GM20431 (cell line): ENCODE measurements at regions not wholly inside any gene's neighbourhood (a gene's known extent, or its start where the extent isn't known, plus 50 kb on each side); places are given as distances from the start of the nearest gene placed in this dataset.

Experiments
- in situ Hi-C: fragments of 300-500 bp; cut with MseI, MboI; formaldehyde crosslinking; loops from one replicate; pipeline ENCODE4 v1.15.0; 2020; ENCODE audit warnings: low sequenced_read_pairs; ENCODE audit not compliant: unreplicated experiment

DNA sequence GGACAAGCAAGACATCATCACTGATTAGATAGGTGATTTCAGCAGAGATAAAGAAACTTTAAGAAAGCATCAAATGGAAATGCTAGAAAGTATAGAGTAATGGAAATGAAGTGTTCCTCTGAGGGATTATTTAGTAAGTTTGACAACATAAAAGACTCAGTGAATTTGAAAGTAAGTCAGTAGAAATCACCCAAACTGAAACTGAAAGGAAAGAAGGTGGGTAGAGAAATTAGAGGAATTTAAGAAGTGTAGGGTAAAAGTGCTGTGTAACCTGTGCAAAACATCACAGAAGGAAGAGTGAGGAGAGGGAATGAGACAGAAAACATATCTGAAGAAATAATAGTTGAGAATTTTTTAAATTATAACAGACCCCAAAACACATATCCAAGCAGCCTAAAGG, 343.1 kb downstream of the CBLN2 start:
- in situ Hi-C loops = no loop called here

DNA sequence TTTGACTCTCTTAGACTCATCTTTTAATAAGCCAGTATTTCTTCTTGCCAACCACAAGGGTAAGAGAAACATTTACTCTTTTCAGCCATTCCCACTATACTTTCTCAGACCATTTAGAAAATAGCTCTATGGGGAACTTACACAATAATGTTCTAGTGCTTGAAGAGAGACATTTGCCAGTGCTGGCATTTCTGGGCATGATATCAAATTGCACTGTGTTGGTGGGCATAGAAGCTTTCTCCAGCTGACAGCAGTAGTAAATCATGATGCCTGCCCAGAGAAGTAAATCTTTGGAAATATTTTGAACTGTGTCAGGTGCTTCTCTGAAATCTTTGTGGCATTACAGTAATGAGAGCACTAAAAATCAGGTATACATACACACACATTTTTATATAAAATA, 346.6 kb downstream of the CBLN2 start:
- in situ Hi-C loops = no loop called here

DNA sequence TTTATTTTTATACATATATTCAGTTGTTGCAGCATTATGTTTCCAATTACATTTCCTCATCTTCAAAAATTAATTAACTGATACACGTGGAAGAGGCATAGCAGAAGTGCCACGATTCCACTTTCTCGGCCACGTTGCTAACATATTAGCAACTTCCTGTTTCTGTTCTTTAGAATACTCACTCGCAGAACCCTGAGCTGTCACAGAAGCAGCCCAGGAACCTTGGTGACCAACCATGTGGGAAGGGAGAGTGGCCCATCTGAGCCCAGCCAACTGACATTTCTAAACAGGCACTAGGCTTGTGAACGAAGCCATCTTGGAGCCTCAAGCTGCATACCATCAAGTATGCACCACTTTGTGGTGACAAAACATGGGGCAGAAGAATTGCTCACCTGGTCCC, 350.1 kb downstream of the CBLN2 start:
- in situ Hi-C loops = no loop called here

DNA sequence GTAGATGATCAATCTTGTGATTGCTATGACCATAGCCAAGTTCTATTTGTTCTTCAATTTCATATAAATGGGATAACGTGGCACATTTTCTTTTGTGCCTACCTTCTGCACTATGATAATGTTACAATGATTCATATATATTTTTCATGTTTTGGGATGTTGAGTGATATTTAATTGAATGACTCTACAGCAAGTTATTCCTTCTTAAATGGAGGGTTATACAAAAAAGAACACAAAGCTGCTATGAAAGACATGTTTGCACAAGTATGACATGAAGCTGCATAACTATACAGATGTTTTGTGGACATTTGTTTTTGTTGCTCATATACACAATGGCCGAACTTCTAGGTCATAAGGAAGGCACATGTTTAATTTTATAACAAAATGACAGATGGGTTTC, 356.2 kb downstream of the CBLN2 start:
- in situ Hi-C loops = no loop called here

DNA sequence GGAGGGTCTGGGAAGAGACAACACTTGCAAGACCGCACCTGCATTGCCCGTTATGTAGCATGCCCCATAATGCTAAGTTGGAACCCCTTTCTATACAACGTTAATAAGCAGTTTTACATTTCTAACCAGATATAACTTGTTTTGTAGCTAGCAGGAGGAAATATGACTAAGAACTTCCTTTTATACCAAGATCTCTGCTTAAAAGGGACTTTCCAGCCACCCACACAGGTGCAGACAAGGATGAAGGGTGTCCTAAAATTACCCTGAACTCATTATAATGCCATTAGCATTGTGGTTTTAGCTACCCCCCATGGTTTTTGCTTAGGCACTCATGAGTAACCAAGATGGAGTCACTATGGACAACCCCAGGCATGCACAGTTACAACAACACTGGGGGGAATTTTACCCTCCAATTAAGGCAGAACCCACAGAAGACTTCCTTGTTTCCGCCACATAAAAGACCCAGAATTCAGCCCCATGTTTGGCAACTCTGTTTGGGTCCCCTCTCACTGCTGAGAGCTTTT, 362.8 kb downstream of the CBLN2 start:
- in situ Hi-C loops = no loop called here

DNA sequence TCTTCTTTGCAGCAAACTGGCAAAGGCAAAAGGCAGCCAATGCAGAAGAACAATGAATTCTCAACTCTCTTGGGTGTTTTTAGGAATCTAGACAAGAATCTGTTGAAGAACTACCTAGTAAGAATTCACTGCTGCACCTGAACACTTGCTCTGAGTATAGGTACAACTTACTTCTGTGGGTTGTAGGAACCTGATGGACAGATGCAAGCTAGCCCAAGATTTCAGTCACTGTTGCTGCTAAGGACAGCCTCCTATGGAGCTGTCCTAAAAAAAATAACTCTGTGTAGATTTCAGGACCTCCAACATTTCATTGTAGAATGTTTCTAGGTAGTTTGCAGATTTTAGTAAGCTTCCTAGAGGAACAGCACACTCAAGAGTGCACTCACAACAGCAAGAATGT, 363.5 kb downstream of the CBLN2 start:
- in situ Hi-C loops = no loop called here

DNA sequence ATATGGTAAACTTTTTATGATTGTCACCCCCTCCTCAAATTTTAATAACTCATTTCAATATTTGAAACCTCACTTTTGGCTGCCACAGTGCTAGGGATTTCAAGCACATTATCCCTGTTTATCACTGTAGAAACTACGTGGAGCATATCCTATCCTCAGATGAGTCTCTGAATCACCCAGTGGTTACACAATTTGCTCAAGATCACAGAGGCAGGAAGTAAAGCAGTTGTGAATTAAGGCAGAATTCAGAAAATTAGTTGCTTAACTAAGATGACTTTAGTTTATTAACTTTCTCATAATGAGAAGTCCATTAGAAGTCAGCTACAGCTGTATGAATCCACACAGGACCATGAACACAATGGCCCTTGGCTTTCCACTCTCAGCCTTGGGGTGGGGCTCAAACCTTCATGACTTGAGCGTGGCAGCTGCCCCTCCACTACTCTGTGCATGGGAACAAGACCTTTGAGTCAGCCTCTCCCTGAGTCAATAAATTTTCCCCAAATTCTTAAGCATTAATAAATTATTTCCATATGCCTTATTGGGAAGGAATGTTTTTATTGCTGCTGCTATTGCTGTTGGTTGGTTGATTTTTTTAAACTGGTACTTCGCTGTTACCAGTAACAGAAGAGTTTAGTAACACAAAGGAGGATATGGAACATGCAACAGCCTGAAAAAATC, 369.0 kb downstream of the CBLN2 start:
- in situ Hi-C loops = no loop called here

DNA sequence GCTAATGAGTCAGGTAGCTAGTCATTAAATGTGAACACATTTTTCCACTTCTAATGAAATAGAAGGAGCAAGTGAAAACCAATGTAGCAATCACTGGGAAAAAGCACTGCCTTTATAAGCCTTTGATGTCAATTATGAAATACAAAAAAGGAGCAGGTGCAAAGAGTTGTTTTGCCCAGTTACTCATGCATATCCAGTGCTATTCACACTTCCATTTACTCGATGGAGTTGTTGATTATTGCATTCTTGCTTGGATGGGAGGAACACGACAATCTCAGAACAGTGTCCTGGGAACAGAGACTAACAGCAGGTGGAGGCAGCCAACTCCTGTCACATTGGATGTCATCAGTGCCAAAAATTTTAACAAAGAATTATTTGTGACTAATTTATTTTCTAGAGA, 372.5 kb downstream of the CBLN2 start:
- in situ Hi-C loops = no loop called here

DNA sequence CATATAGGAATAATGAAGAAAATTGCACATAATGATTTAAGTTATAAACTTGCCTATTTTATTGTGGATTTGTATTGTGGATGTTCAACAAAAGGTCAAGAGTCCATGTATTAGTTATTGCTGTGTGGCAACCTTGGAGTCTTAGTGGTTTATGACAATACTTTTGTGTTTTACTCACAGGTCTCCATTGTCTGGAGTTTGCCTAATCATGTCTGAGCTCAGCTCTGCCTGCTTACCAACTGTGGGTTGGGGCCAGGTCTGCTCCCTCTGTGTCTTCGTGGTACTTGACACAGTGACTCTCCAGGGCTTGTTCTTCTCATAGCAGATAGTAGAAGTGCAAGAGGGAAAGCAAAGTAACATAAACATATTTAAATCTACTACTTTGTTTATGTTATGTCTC, 382.5 kb downstream of the CBLN2 start:
- in situ Hi-C loops = no loop called here

DNA sequence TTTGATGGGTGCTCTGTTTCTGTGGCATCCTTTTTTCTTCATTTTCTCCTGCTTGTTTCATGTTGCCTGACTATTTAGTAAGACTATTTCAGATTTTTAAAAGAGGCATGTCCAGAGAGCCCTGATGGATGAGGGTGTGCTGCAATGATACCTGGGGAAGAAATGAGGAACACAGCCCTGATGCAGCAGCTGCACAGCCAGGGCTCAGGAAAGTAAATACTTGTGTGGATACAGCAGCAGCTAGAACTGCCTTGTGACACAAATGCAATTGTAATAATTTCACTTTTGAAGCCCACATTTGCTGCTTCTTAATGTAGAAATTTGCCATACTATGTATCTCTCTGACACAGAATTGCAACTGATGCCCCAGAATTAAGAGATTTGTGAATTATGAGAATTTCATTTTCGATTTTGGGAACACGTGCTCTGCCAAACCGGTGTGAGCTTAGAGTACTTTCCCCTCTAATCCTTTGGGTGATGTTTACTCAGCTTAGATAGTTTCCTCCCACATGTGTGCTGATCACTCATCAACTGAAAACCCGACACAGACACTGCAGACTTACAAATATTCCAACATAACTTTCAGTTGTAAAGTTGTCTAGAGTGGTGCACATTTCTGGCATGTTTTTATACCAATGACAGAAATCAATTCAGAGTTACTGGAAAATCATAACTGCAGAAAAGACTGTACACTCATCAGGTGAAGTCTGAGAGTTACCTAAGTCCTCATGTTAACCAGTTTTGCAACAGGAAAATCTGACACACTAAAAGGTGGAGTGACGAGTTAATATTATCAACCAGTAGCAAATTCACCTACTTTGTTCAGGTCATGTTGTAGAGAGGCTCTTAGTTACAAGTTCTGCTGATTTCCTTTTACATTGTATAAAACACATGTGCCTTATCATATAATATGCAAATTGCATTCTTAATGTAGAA, 383.4 kb downstream of the CBLN2 start:
- in situ Hi-C loops = no loop called here

DNA sequence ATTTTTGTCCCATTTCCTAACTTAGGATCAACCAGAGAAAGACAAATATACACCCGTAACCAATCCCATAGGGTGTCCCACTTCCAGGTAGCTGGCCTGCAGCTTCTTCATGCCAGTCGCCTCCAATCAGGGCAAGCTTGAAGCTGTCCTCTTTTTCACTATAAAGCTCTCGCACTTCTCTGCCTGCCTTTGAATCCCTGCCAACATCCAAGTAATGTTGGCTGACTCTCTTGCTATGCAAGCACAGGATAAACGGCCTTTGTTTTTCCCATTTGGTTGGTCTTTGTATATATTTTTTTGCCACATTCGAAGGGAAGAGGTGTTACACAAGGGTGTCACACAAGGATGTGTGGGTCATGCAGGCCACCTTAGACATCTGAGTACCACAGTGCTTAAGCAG, 388.8 kb downstream of the CBLN2 start:
- in situ Hi-C loops = no loop called here

DNA sequence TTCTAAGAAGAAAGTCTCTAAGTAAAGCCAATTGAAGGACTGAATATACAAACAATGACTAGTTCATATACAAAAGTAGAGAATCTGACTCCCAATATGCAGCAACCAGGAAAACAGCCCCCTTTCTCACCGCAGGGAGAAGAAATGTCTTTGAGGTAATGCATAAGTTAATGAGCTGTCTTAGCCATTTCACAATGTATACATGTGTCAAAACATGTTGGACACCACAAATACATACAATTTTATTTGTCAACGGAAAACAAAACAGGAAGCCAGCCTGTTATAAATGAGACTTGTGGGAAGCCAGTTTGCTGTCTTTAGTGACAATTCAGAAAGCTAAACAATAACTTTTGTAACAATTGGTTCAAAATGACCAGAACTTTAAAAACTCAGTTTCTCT, 389.2 kb downstream of the CBLN2 start:
- in situ Hi-C loops = no loop called here

DNA sequence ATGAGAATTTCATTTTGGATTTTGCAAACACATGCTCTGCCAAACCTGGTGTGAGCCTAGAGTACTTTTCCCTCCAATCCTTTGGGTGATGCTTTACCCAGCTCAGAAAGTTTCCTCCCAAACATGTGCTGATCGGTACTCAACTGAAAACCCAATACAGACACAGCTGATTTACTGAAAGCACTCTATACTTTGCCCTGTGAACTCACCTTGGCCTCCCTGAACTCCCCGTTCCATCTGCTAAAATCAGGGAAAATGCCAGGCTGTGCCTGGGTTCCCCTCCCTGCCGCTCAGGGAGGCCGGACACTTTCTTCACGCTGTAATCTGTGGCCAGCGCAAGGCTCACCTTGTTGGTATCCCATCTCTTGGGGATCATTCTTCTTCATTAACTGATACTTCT, 391.2 kb downstream of the CBLN2 start:
- in situ Hi-C loops = no loop called here

DNA sequence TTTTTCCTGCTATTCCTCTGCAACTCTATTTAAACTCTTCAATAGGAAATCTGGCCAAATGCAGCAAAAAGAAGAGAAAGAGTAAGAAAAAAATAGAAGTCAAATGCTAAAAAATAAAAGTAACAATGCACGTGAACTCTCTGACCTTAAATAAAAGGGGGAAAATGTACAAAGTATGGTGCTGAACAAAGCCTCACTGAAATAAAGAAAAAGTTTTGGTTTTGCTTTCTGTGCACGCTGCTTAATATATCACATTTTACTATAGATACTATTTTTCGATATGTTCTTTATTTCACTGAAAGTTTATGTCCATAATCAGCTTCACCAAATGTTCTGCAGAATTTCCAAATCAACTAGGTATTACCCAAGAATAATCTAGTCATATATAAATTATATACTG, 396.3 kb downstream of the CBLN2 start:
- in situ Hi-C loops = no loop called here

DNA sequence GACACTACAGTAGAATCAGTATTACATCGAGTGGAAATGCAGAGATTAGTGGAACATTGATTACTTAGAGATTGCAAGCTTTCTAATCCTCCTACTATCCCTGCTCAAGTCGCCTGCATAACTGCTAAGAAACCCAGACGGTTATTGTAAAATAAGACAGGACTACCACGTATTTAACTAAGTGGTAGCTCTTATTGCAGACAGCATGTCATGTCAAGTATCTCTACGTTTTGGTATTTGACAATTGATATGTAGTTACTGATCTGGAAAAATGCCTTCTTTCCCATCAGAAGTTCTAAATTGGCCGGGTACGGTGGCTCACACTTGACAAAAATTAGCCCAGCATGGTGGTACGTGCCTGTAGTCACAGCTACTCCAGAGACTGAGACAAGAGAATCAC, 404.1 kb downstream of the CBLN2 start:
- in situ Hi-C loops = no loop called here

DNA sequence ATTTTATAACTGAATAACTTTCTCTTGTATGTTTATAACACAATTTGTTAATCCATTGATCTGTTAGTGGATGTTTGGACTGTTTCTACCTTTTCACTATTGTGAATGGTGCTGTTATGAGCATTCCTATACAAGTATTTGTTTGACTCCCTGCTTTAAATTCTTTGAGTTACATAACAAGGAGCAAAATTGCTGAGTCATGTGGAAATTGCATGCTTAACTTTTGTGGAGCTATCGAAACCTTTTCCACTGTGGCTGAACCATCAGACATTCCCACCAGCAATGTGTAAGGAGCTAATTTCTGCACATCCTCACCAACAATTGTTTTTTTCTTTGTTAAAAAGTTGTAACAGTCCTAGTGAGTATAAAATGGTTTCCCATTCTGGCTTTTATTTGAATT, 415.5 kb downstream of the CBLN2 start:
- in situ Hi-C loops = no loop called here

DNA sequence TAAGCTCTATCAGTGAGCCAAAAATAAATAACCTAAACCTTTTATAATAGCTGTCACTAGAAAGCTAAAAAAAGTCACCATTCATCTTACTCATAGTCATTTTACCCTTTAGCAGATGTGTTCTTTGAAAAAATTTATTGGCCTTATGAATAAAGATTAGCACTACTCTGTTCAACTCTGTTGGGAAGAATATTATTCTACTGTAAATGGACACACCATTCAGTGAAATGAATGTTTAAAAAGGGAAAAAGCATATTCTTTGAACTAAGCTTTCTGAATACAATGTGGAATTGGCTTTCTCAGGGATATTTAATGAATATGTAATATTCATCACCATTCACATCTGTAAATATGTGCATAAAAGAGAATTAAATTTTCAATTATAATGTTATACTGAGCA, 422.0 kb downstream of the CBLN2 start:
- in situ Hi-C loops = no loop called here

DNA sequence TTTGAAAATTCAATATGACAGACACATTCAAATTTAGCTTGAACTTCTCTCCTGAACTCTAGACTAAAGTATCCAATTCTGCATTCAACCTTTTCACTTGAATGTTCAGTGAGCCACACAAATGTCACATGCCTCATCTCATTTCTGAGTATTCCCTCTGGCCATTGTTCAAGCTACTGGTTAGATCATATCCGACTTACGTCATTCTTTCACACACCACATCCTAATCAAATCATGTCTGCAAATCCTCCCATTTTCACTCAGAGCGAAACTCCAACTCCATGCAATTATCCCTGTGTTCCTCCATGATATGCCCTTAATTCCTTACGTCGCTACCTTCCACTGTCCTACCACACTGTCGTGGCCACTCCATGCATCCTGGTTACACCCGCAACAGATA, 425.1 kb downstream of the CBLN2 start:
- in situ Hi-C loops = no loop called here

DNA sequence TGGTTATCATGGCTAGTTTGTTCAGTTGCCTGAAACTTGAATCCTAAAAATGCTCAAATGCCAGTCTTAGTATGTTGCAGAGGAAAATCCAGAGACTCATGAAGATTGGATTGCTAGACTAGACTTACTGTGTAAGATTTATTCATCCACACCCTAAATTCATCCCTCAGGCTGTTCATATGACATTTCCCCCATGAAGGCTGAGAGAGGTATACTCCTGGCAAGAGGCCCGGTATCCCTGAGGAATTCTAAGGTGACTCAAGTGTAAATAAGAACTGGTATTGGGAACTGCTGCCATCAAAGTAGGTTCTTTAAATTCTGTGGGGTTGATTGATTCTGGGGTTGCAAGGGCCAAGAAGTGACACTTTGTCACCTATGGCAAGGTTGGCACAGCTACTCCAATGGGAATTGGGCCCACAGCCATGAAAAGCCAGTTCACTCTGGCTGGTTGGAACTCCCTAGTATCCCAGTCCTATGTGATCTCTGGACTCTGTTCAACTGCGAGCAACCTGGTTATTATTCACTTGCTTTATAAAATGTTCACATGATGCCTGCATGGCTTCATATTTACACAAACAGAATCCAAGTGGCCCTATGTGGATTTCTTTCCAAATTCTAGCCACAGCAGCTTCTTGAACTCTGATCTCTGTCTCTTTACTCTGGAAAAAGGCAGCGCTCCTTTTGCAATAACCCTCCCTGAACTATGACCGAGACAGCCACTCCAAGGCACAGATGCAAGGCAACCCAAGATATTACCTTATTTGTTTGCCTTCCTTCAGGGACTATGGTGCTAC, 429.1 kb downstream of the CBLN2 start:
- in situ Hi-C loops = no loop called here

DNA sequence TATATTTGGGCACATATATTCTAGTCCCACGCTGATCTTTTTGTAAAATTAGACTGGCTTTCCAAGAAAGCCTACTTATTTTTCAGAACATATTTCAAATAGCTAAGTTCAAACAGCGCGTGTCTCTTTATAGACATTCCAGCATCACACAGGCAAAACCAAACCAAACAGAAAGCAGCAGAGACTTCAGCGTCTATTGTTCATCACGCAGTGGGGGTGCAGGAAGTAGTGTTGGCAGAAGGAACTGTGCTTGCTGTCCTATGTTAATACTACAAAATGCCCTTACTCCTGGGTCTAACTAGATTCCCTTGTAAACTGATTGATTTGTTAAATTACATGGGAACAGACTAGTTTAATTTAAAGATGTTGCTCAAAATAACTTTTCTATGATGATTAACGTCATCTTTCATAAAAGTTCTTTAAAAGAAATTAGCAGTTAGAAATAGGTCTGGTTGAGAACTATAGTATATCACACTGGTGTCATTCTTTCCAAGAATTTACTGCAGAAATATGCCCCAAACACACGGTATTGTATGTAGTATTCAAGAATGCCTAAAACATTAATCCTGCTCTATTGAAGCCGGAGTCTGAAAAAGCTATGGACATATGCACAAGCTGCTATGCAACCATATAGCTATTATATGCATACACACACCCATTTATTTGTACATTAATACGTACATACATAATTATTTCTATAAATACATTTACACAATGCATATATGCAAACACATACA, 436.3 kb downstream of the CBLN2 start:
- in situ Hi-C loops = no loop called here
